GM12874 (cell line): ENCODE measurements at regions not wholly inside any gene's neighbourhood (a gene's known extent, or its start where the extent isn't known, plus 50 kb on each side); places are given as distances from the start of the nearest gene placed in this dataset.

ENCODE experiments used
- CTCF ChIP-seq: IDR thresholded peaks from 2 replicates; pipeline ENCODE4 v1.5.1; 2011; ENCODE audit warnings: low read depth, mild to moderate bottlenecking, control low read depth, low read length, moderate library complexity; ENCODE audit not compliant: insufficient read depth

GRCh38 chr17:20925954-20926353, 116.9 kb downstream of the USP22 start:
- TF ChIP-seq CTCF = no peak

DNA sequence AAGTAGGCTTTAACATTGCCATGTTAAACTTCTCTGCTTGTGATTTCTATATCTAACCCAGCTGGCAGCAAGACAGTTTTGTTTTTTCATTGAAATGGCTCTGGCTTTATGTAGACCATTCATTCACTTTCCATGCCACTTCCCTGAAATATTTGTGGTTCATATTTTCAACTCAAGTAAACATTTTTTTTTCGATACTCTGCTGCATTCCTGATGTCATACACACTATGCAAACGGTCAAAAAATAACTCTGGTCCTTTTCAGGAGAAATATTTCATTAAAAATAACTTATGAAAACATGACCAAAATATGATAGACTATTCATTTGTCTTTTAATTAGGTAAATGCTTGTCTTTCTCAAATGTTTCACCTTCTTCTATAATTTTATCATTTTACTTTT, 116.3 kb downstream of the USP22 start:
- TF ChIP-seq CTCF = no peak

GRCh38 chr17:20927308-20927977, 115.4 kb downstream of the USP22 start:
- no peak for TF ChIP-seq CTCF

- no peak for TF ChIP-seq CTCF
Measured at GRCh38 chr17:20929334-20929733, 113.5 kb downstream of the USP22 start.

GRCh38 chr17:20930081-20930760, 112.6 kb downstream of the USP22 start:
- TF ChIP-seq CTCF = no peak

GRCh38 chr17:20934288-20934687, 108.5 kb downstream of the USP22 start:
- no peak for TF ChIP-seq CTCF

DNA sequence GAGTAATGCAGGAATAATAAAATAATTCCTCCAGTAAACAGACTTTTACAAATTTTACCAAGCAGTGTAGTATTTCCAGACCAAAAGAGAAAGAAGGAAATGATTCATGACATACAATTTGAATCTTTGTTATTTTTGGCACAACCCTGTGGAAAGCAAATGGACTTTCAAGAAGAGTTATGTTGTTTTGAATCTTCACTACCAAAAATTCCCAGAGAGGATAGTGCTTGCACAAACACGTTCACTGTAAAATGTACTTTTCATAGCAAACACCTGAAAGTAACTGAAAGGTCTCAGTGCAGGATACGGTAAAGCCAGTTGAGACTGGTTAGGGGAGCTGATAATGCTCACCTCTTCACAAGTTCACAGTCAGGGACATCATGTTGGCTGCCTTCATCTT, 107.1 kb downstream of the USP22 start:
- TF ChIP-seq CTCF = no peak
